Endothelial cell of umbilical vein (primary cell): ENCODE measurements at regions not wholly inside any gene's neighbourhood (a gene's known extent, or its start where the extent isn't known, plus 50 kb on each side); places are given as distances from the start of the nearest gene placed in this dataset.

Experiments
- BruUV-seq: library from RNA; stranded (reverse); fragments of 400-500 nt; replicated peaks from 2 replicates; lab custom pipeline; 2021; lab: Mats Ljungman, UMichigan
- CTCF ChIA-PET: fragments of 300-600, 350-600 bp; sonication (Branson Sonifier 250); formaldehyde crosslinking; loops from one replicate; lab custom pipeline; 2021; ENCODE audit warnings: antibody characterized with exemption, inconsistent platforms; lab: Charles Lee
- POLR2A ChIA-PET: fragments of 300-600, 350-600 bp; sonication (Branson Sonifier 250); formaldehyde crosslinking; loops from one replicate; lab custom pipeline; 2021; ENCODE audit warnings: antibody characterized with exemption, inconsistent platforms; lab: Charles Lee
- DNase-seq: peaks from one replicate; pipeline ENCODE4 v3.0.0-alpha.2; 2011; ENCODE audit warnings: low read depth, low spot score
- FAIRE-seq: peaks from 2 replicates; lab custom pipeline; 2011; peaks lifted over from hg19 to GRCh38; lab: Jason Lieb, UNC
- H2AFZ ChIP-seq: 2 replicates; pipeline ENCODE4 v1.6.0; 2012; ENCODE audit warnings: low read depth, low read length, control low read depth, inconsistent platforms
- H3K27ac ChIP-seq: 2 replicates; pipeline ENCODE4 v1.5.1; 2011; ENCODE audit warnings: low read depth, mild to moderate bottlenecking, control low read depth, low read length, moderate library complexity; ENCODE audit not compliant: insufficient read depth
- H3K27me3 ChIP-seq, 2 experiments: 2 replicates each; pipeline versions ENCODE4 v1.6.0 to v1.6.1; 2011; ENCODE audit warnings: low read length in 2 of 2, mixed read lengths in 1 of 2; ENCODE audit not compliant: control insufficient read depth in 2 of 2, insufficient read depth in 2 of 2
- H3K36me3 ChIP-seq, 2 experiments: 2 replicates in 1 of 2; 3 replicates in 1 of 2; pipeline ENCODE4 v1.5.1; 2011; ENCODE audit warnings: low read length in 2 of 2, mild to moderate bottlenecking in 1 of 2, moderate library complexity in 1 of 2; ENCODE audit not compliant: control insufficient read depth in 2 of 2, insufficient read depth in 2 of 2; ENCODE audit errors: extremely low read depth in 1 of 2
- H3K4me1 ChIP-seq: 3 replicates; pipeline ENCODE4 v1.5.1; 2011; ENCODE audit warnings: mild to moderate bottlenecking, low read length; ENCODE audit not compliant: control insufficient read depth, insufficient read depth; ENCODE audit errors: extremely low read depth
- H3K4me2 ChIP-seq: 2 replicates; pipeline ENCODE4 v1.6.1; 2011; ENCODE audit warnings: low read length, control low read depth, mixed read lengths; ENCODE audit not compliant: insufficient read depth
- H3K4me3 ChIP-seq, 3 experiments: fragments of 200-600 bp in 1 of 3; sonication (generic), shearing (Covaris generic) in 1 of 3; replicated peaks in 1 of 3; 2 replicates each; pipeline ENCODE4 v1.5.1; 2011 to 2016; ENCODE audit warnings: control low read depth in 3 of 3, low read length in 3 of 3, mild to moderate bottlenecking in 2 of 3, inconsistent platforms in 1 of 3, low read depth in 1 of 3, moderate library complexity in 1 of 3; ENCODE audit not compliant: insufficient read depth in 1 of 3
- H3K79me2 ChIP-seq: 2 replicates; pipeline ENCODE4 v1.6.0; 2012; ENCODE audit warnings: low read length, inconsistent platforms; ENCODE audit not compliant: control insufficient read depth, insufficient read depth
- H3K9ac ChIP-seq: replicated peaks from 2 replicates; pipeline ENCODE3; 2011; ENCODE audit warnings: low read length, control low read depth; ENCODE audit not compliant: insufficient read depth; ENCODE audit errors: extremely low read depth
- H3K9me1 ChIP-seq: replicated peaks from 3 replicates; pipeline ENCODE4 v1.6.0; 2011; ENCODE audit warnings: mild to moderate bottlenecking, low read length; ENCODE audit not compliant: control insufficient read depth, insufficient read depth; ENCODE audit errors: extremely low read depth
- H3K9me3 ChIP-seq: replicated peaks from 2 replicates; pipeline ENCODE4 v1.5.1; 2012; ENCODE audit warnings: low read length, inconsistent platforms; ENCODE audit not compliant: control insufficient read depth, insufficient read depth
- H4K20me1 ChIP-seq: replicated peaks from 2 replicates; pipeline ENCODE3; 2011; ENCODE audit warnings: mild to moderate bottlenecking, low read length; ENCODE audit not compliant: control insufficient read depth, insufficient read depth; ENCODE audit errors: extremely low read depth
- CTCF ChIP-seq, 2 donors: IDR thresholded peaks; 1 replicate in 1 of 2; 2 replicates in 1 of 2; pipeline ENCODE4 v1.5.1; 2011; ENCODE audit warnings: low read length in 2 of 2, mild to moderate bottlenecking in 2 of 2, moderate library complexity in 2 of 2, control low read depth in 1 of 2, inconsistent platforms in 1 of 2, low read depth in 1 of 2; ENCODE audit not compliant: insufficient read depth in 1 of 2; ENCODE audit errors: extremely low read depth in 1 of 2
- EZH2 ChIP-seq: IDR thresholded peaks from 2 replicates; pipeline ENCODE4 v1.6.1; 2012; ENCODE audit warnings: borderline replicate concordance, low read depth, mild to moderate bottlenecking, moderate library complexity, low read length, inconsistent platforms; ENCODE audit not compliant: severe bottlenecking
- FOS ChIP-seq: IDR thresholded peaks from 2 replicates; pipeline ENCODE4 v1.6.1; 2011; ENCODE audit warnings: mild to moderate bottlenecking, low read length, moderate library complexity, borderline replicate concordance; ENCODE audit not compliant: insufficient read depth
- GATA2 ChIP-seq: IDR thresholded peaks from 2 replicates; pipeline ENCODE4 v1.7.0; 2011; ENCODE audit warnings: low read depth, mild to moderate bottlenecking, moderate library complexity, mixed read lengths, low read length; ENCODE audit not compliant: insufficient read length, insufficient read depth
- JUN ChIP-seq: IDR thresholded peaks from 2 replicates; pipeline ENCODE4 v1.6.1; 2011; ENCODE audit warnings: borderline replicate concordance, low read depth; ENCODE audit not compliant: insufficient read length, insufficient read depth
- MYC ChIP-seq: IDR thresholded peaks from one replicate; pipeline ENCODE4 v1.6.1; 2011; ENCODE audit warnings: mild to moderate bottlenecking, low read depth, low read length
- POLR2A ChIP-seq: IDR thresholded peaks from 2 replicates; pipeline ENCODE4 v1.6.1; 2012; ENCODE audit warnings: low read depth, mild to moderate bottlenecking, control low read depth, low read length
- POLR2AphosphoS5 ChIP-seq: IDR thresholded peaks from 2 replicates; pipeline ENCODE4 v1.6.1; 2012; ENCODE audit warnings: low read depth, mild to moderate bottlenecking, control low read depth, low read length, moderate library complexity; ENCODE audit not compliant: insufficient read depth
- dilution Hi-C: fragments of 300-500 bp; cut with MboI; formaldehyde crosslinking; loops from one replicate; pipeline ENCODE4 v1.15.0; 2019; ENCODE audit warnings: low sequenced_read_pairs; ENCODE audit not compliant: extremely low pct_ligation_motif_present
- intact Hi-C: fragments of 100-400 bp; cut with micrococcal nuclease; formaldehyde crosslinking; loops from one replicate; pipeline ENCODE4 v1.10.0; 2022
- TF ChIP-seq, protein P1 (sequence below): IDR thresholded peaks from 2 replicates; pipeline ENCODE4 v1.6.1; 2011; ENCODE audit not compliant: insufficient read depth, insufficient read length

DNA sequence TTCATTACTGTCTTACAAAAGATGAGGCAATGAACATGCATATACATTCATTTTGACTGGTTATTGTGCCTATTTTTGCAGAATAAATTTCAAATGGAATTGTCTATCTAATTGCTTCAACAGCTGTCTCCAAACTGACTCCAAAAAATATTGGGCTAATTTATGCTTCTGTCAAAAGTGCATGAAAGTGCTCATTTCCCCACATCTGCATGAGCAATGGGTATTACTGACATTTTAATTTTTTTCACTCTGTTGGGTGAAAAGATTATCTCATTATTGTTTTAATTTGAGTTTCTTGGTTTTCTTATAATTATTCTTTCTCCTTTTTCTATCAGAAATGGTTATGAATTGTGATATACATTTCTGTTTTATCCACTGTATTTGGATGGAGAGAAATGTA is 404.2 kb downstream of the QKI start:
- FAIRE-seq (no peak), DNase-seq (no peak)
- ChIA-PET POLR2A (no interaction called here), CTCF (no interaction called here)
- H3K9me3 ChIP-seq = no peaks in the 10 kb centered on the region
- H4K20me1 ChIP-seq = no peaks in the 10 kb centered on the region
- H3K9ac ChIP-seq = no peak overlapping the region
- no TSS peak for BruUV-seq
- no peaks in the 10 kb centered on the region for H3K36me3 ChIP-seq
- no peaks in the 10 kb centered on the region for H3K9me1 ChIP-seq
- intact Hi-C loops = loop anchor here (1.0 kb wide), 1 partner anchor 36 kb away; no protein-coding TSS in a partner anchor
- no peaks in the 10 kb centered on the region for H3K4me1 ChIP-seq
- H2AFZ ChIP-seq = no peak overlapping the region
- no peak overlapping the region for H3K4me3 ChIP-seq
- H3K27me3 ChIP-seq = no peaks in the 10 kb centered on the region
- H3K27ac ChIP-seq = no peak overlapping the region
- no peak for TF ChIP-seq POLR2AphosphoS5
- TF ChIP-seq FOS = no peak
- TF ChIP-seq CTCF (IDR thresholded peaks at IDR 0.05; ENCODE audit: extremely low read depth in 1 of 2, insufficient read depth in 1 of 2, low read depth in 1 of 2, low read length in 2 of 2) = no peak
- TF ChIP-seq, protein P1, sequence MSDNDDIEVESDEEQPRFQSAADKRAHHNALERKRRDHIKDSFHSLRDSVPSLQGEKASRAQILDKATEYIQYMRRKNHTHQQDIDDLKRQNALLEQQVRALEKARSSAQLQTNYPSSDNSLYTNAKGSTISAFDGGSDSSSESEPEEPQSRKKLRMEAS = no peak
- no peak for TF ChIP-seq GATA2
- no peak for TF ChIP-seq POLR2A
- no peak for TF ChIP-seq EZH2
- TF ChIP-seq MYC = no peak
- TF ChIP-seq JUN = no peak
- dilution Hi-C loops = no loop called here
- H3K4me2 ChIP-seq = no peak overlapping the region
- no peaks in the 10 kb centered on the region for H3K79me2 ChIP-seq
